HCT116 (cell line): ENCODE measurements at regions not wholly inside any gene's neighbourhood (a gene's known extent, or its start where the extent isn't known, plus 50 kb on each side); places are given as distances from the start of the nearest gene placed in this dataset.

Experiments
- ATAC-seq: fragments of 200-7000 bp; cut with Tn5 transposase; 2 replicates; pipeline ENCODE4 v1.9.1; 2020; ENCODE audit warnings: mild to moderate bottlenecking, moderate library complexity
- BruUV-seq: library from RNA; stranded (reverse); fragments of 400-500 nt; replicated peaks from 2 replicates; lab custom pipeline; 2021; lab: Mats Ljungman, UMichigan
- CTCF ChIA-PET: fragments of 300-600 bp; sonication (Branson Sonifier 250); formaldehyde crosslinking; loops from one replicate; lab custom pipeline; 2021; ENCODE audit warnings: antibody characterized with exemption; lab: Charles Lee
- POLR2A ChIA-PET: fragments of 300-600, 350-600 bp; sonication (Branson Sonifier 250); formaldehyde crosslinking; loops from one replicate; lab custom pipeline; 2021; ENCODE audit warnings: antibody characterized with exemption; lab: Charles Lee
- RAD21 ChIA-PET, 2 experiments: fragments of 300-600 bp; sonication (Branson Sonifier 250); formaldehyde crosslinking; loops; one replicate each; lab custom pipeline; 2023; ENCODE audit warnings: low total read pairs in 2 of 2; ENCODE audit not compliant: uncharacterized antibody in 2 of 2, unreplicated experiment in 2 of 2, low non-redundant PET in 1 of 2; lab: Charles Lee
- DNase-seq: peaks from one replicate; pipeline ENCODE4 v3.0.0-alpha.2; 2010; ENCODE audit warnings: low read depth, low spot score
- H2AFZ ChIP-seq: fragments of 200-600 bp; shearing (Covaris generic), sonication (generic); 2 replicates; pipeline ENCODE4 v1.6.1; 2017; ENCODE audit warnings: low read depth, mixed run types, mixed read lengths, antibody characterized with exemption, low read length; ENCODE audit not compliant: poor library complexity, severe bottlenecking
- H3K27ac ChIP-seq: 2 replicates; pipeline ENCODE4 v1.5.1; 2012; ENCODE audit warnings: low read depth, low read length
- H3K27me3 ChIP-seq: fragments of 200-600 bp; sonication (generic); 2 replicates; pipeline ENCODE4 v1.6.1; 2016; ENCODE audit warnings: mixed run types, low read length, mixed read lengths; ENCODE audit not compliant: insufficient read depth
- H3K36me3 ChIP-seq, 2 experiments: fragments of 200-500 bp in 1 of 2; fragments of 200-600 bp in 1 of 2; sonication (Bioruptor generic) in 1 of 2; sonication (generic) in 1 of 2; 2 replicates each; pipeline versions ENCODE4 v1.5.1 to v1.6.1; 2014 to 2016; ENCODE audit warnings: low read length in 2 of 2, inconsistent platforms in 1 of 2, mixed read lengths in 1 of 2, mixed run types in 1 of 2; ENCODE audit not compliant: insufficient read depth in 2 of 2, control insufficient read depth in 1 of 2
- H3K4me1 ChIP-seq, 2 experiments: fragments of 200-600 bp in 1 of 2; sonication (generic) in 1 of 2; 2 replicates each; pipeline versions ENCODE4 v1.5.1 to v1.6.1; 2012 to 2017; ENCODE audit warnings: low read length in 2 of 2, inconsistent platforms in 1 of 2, mild to moderate bottlenecking in 1 of 2, mixed read lengths in 1 of 2, mixed run types in 1 of 2, moderate library complexity in 1 of 2; ENCODE audit not compliant: insufficient read depth in 2 of 2, control insufficient read depth in 1 of 2
- H3K4me2 ChIP-seq: fragments of 200-600 bp; sonication (generic); 2 replicates; pipeline ENCODE4 v1.6.1; 2017; ENCODE audit warnings: mixed run types, low read length, mixed read lengths
- H3K4me3 ChIP-seq, 2 experiments: fragments of 200-600 bp in 1 of 2; sonication (generic) in 1 of 2; replicated peaks in 1 of 2; 2 replicates each; pipeline ENCODE4 v1.5.1; 2011 to 2016; ENCODE audit warnings: low read length in 2 of 2, control low read depth in 1 of 2, low read depth in 1 of 2, mild to moderate bottlenecking in 1 of 2, mixed read lengths in 1 of 2, mixed run types in 1 of 2
- H3K79me2 ChIP-seq: fragments of 200-600 bp; sonication (generic); 2 replicates; pipeline ENCODE4 v1.6.1; 2017; ENCODE audit warnings: mild to moderate bottlenecking, mixed run types, low read length, moderate library complexity, mixed read lengths; ENCODE audit not compliant: insufficient read depth
- H3K9ac ChIP-seq: fragments of 200-600 bp; sonication (generic); 2 replicates; pipeline ENCODE4 v1.6.1; 2016; ENCODE audit warnings: low read length, mixed read lengths
- H3K9me2 ChIP-seq: fragments of 200-600 bp; sonication (generic), shearing (Covaris generic); 2 replicates; pipeline ENCODE4 v1.6.1; 2017; ENCODE audit warnings: mixed run types, mild to moderate bottlenecking, moderate library complexity; ENCODE audit not compliant: insufficient read depth
- H3K9me3 ChIP-seq, 2 experiments: fragments of 200-500 bp in 1 of 2; fragments of 200-600 bp in 1 of 2; sonication (Bioruptor generic) in 1 of 2; sonication (generic) in 1 of 2; 2 replicates each; pipeline ENCODE4 v1.6.1; 2014 to 2017; ENCODE audit warnings: low read length in 2 of 2, mixed read lengths in 2 of 2, inconsistent platforms in 1 of 2, low read depth in 1 of 2, mild to moderate bottlenecking in 1 of 2, mixed run types in 1 of 2, moderate library complexity in 1 of 2; ENCODE audit not compliant: control insufficient read depth in 1 of 2, insufficient read depth in 1 of 2
- H4K20me1 ChIP-seq: fragments of 200-600 bp; sonication (generic), shearing (Covaris generic); 2 replicates; pipeline ENCODE4 v1.6.1; 2017; ENCODE audit warnings: mixed run types, mild to moderate bottlenecking, moderate library complexity; ENCODE audit not compliant: insufficient read depth
- CBX3 ChIP-seq: IDR thresholded peaks from 2 replicates; pipeline ENCODE4 v1.6.1; 2012; ENCODE audit warnings: low read depth
- CEBPB ChIP-seq: IDR thresholded peaks from 2 replicates; pipeline ENCODE4 v1.6.1; 2012; ENCODE audit warnings: low read depth
- EGR1 ChIP-seq: IDR thresholded peaks from 2 replicates; pipeline ENCODE4 v1.6.1; 2012; ENCODE audit warnings: low read depth
- EZH2 ChIP-seq: fragments of 200-600 bp; sonication (generic); IDR thresholded peaks from 2 replicates; pipeline ENCODE4 v1.6.1; 2017; ENCODE audit warnings: antibody characterized with exemption, mixed run types
- FOSL1 ChIP-seq: IDR thresholded peaks from 2 replicates; pipeline ENCODE4 v1.6.1; 2012; ENCODE audit warnings: low read depth
- POLR2A ChIP-seq: IDR thresholded peaks from 2 replicates; pipeline ENCODE4 v1.7.0; 2011; ENCODE audit warnings: borderline replicate concordance; ENCODE audit not compliant: insufficient read depth, insufficient read length; ENCODE audit errors: extremely low read depth
- POLR2AphosphoS5 ChIP-seq: IDR thresholded peaks from 2 replicates; pipeline ENCODE4 v1.6.1; 2011; ENCODE audit warnings: mild to moderate bottlenecking, low read depth, low read length, moderate library complexity
- RAD21 ChIP-seq: IDR thresholded peaks from 2 replicates; pipeline ENCODE4 v1.6.1; 2012; ENCODE audit warnings: low read depth, mild to moderate bottlenecking
- SIN3A ChIP-seq: IDR thresholded peaks from 2 replicates; pipeline ENCODE4 v1.6.1; 2012; ENCODE audit warnings: low read depth
- SP1 ChIP-seq: IDR thresholded peaks from 2 replicates; pipeline ENCODE4 v1.6.1; 2012; ENCODE audit warnings: low read depth
- TCF7L2 ChIP-seq: IDR thresholded peaks from 2 replicates; pipeline ENCODE4 v1.7.0; 2011; ENCODE audit warnings: borderline replicate concordance, inconsistent platforms; ENCODE audit not compliant: insufficient read depth, insufficient read length; ENCODE audit errors: extremely low read depth
- YY1 ChIP-seq: IDR thresholded peaks from 2 replicates; pipeline ENCODE4 v1.6.1; 2011; ENCODE audit warnings: low read length, low read depth, moderate library complexity, mild to moderate bottlenecking; ENCODE audit not compliant: insufficient replicate concordance; ENCODE audit errors: extremely low read depth
- intact Hi-C: fragments of 100-400 bp; cut with micrococcal nuclease; formaldehyde crosslinking; loops from 2 replicates; pipeline ENCODE4 v1.10.0; 2022
- TF ChIP-seq, protein P1 (sequence below): IDR thresholded peaks from 2 replicates; pipeline ENCODE4 v1.6.1; 2011; ENCODE audit warnings: mild to moderate bottlenecking, low read length, moderate library complexity; ENCODE audit not compliant: insufficient replicate concordance; ENCODE audit errors: extremely low read depth
- TF ChIP-seq, protein P2 (sequence below): IDR thresholded peaks from 2 replicates; pipeline ENCODE4 v1.6.1; 2012; ENCODE audit warnings: low read depth
- TF ChIP-seq, protein P3 (sequence below), 3 experiments: fragments of 200-600 bp in 1 of 3; sonication (generic) in 1 of 3; IDR thresholded peaks in 2 of 3; conservative IDR thresholded peaks in 1 of 3; 2 replicates each; pipeline ENCODE4 v1.5.1; 2012 to 2017; ENCODE audit warnings: low read depth in 2 of 3, low read length in 2 of 3, antibody characterized with exemption in 1 of 3, borderline replicate concordance in 1 of 3, control low read depth in 1 of 3, mild to moderate bottlenecking in 1 of 3, mixed read lengths in 1 of 3, mixed run types in 1 of 3, moderate library complexity in 1 of 3; ENCODE audit not compliant: insufficient read depth in 1 of 3
- TF ChIP-seq, protein P4 (sequence below): IDR thresholded peaks from 2 replicates; pipeline ENCODE4 v1.6.1; 2012

DNA sequence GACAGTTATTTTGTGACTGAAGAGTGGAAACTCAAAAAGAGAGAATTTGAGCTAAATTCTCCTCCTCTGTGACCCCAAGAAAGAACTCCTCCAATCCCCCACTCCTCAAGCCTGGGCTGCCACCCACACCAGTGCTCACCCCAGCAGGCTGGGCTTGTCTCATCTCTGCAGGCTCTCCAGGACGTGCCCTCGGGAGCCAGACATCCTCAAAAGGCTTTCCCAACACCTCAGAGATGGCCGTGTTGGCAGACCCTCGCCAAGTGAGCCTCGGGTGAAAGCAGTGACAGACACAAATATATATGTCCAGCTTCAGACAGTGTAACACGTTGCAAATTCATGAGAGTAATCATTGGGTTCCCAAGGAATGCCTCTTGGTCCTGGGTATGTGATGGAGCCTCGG, 377.7 kb upstream of the SALL3 start:
- H2AFZ ChIP-seq = no peak overlapping the region
- no peak overlapping the region for H3K27ac ChIP-seq
- BruUV-seq = no TSS peak
- RAD21 ChIA-PET = no interaction called here
- CTCF ChIA-PET = no interaction called here
- H3K9ac ChIP-seq = no peak overlapping the region
- DNase-seq = no peak
- POLR2A ChIA-PET = no interaction called here
- no peaks in the 10 kb centered on the region for H3K27me3 ChIP-seq
- no peaks in the 10 kb centered on the region for H3K79me2 ChIP-seq
- H3K4me3 ChIP-seq = no peak overlapping the region
- no peak overlapping the region for H3K4me2 ChIP-seq
- TF ChIP-seq, protein P1, sequence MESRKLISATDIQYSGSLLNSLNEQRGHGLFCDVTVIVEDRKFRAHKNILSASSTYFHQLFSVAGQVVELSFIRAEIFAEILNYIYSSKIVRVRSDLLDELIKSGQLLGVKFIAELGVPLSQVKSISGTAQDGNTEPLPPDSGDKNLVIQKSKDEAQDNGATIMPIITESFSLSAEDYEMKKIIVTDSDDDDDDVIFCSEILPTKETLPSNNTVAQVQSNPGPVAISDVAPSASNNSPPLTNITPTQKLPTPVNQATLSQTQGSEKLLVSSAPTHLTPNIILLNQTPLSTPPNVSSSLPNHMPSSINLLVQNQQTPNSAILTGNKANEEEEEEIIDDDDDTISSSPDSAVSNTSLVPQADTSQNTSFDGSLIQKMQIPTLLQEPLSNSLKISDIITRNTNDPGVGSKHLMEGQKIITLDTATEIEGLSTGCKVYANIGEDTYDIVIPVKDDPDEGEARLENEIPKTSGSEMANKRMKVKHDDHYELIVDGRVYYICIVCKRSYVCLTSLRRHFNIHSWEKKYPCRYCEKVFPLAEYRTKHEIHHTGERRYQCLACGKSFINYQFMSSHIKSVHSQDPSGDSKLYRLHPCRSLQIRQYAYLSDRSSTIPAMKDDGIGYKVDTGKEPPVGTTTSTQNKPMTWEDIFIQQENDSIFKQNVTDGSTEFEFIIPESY = no peak
- TF ChIP-seq SIN3A (no peak), POLR2AphosphoS5 (no peak), SP1 (no peak), TCF7L2 (no peak), POLR2A (no peak), CEBPB (no peak), YY1 (no peak), RAD21 (no peak), CBX3 (no peak), FOSL1 (no peak), EGR1 (no peak), EZH2 (no peak)
- TF ChIP-seq, protein P2, sequence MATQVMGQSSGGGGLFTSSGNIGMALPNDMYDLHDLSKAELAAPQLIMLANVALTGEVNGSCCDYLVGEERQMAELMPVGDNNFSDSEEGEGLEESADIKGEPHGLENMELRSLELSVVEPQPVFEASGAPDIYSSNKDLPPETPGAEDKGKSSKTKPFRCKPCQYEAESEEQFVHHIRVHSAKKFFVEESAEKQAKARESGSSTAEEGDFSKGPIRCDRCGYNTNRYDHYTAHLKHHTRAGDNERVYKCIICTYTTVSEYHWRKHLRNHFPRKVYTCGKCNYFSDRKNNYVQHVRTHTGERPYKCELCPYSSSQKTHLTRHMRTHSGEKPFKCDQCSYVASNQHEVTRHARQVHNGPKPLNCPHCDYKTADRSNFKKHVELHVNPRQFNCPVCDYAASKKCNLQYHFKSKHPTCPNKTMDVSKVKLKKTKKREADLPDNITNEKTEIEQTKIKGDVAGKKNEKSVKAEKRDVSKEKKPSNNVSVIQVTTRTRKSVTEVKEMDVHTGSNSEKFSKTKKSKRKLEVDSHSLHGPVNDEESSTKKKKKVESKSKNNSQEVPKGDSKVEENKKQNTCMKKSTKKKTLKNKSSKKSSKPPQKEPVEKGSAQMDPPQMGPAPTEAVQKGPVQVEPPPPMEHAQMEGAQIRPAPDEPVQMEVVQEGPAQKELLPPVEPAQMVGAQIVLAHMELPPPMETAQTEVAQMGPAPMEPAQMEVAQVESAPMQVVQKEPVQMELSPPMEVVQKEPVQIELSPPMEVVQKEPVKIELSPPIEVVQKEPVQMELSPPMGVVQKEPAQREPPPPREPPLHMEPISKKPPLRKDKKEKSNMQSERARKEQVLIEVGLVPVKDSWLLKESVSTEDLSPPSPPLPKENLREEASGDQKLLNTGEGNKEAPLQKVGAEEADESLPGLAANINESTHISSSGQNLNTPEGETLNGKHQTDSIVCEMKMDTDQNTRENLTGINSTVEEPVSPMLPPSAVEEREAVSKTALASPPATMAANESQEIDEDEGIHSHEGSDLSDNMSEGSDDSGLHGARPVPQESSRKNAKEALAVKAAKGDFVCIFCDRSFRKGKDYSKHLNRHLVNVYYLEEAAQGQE = no peak
- TF ChIP-seq, protein P3, sequence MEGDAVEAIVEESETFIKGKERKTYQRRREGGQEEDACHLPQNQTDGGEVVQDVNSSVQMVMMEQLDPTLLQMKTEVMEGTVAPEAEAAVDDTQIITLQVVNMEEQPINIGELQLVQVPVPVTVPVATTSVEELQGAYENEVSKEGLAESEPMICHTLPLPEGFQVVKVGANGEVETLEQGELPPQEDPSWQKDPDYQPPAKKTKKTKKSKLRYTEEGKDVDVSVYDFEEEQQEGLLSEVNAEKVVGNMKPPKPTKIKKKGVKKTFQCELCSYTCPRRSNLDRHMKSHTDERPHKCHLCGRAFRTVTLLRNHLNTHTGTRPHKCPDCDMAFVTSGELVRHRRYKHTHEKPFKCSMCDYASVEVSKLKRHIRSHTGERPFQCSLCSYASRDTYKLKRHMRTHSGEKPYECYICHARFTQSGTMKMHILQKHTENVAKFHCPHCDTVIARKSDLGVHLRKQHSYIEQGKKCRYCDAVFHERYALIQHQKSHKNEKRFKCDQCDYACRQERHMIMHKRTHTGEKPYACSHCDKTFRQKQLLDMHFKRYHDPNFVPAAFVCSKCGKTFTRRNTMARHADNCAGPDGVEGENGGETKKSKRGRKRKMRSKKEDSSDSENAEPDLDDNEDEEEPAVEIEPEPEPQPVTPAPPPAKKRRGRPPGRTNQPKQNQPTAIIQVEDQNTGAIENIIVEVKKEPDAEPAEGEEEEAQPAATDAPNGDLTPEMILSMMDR (IDR thresholded peaks at IDR 0.05 in 2 of 3, conservative IDR thresholded peaks at IDR 0.05 in 1 of 3; ENCODE audit: borderline replicate concordance in 1 of 3, insufficient read depth in 1 of 3, low read depth in 2 of 3, low read length in 2 of 3) = no peak
- TF ChIP-seq, protein P4, sequence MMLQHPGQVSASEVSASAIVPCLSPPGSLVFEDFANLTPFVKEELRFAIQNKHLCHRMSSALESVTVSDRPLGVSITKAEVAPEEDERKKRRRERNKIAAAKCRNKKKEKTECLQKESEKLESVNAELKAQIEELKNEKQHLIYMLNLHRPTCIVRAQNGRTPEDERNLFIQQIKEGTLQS = no peak
- H3K9me3 ChIP-seq = peaks cover 0 to 16% of the 10 kb centered on the region in 2 experiments; a peak in 2 of 4 replicates
- no peaks in the 10 kb centered on the region for H3K36me3 ChIP-seq
- H3K9me2 ChIP-seq = no peaks in the 10 kb centered on the region
- intact Hi-C loops = no loop called here
- ATAC-seq = no peak
- no peaks in the 10 kb centered on the region for H4K20me1 ChIP-seq
- no peaks in the 10 kb centered on the region for H3K4me1 ChIP-seq
